ENCODE measurements at regions not wholly inside any gene's neighbourhood (a gene's known extent, or its start where the extent isn't known, plus 50 kb on each side); places are given as distances from the start of the nearest gene placed in this dataset.

DNA sequence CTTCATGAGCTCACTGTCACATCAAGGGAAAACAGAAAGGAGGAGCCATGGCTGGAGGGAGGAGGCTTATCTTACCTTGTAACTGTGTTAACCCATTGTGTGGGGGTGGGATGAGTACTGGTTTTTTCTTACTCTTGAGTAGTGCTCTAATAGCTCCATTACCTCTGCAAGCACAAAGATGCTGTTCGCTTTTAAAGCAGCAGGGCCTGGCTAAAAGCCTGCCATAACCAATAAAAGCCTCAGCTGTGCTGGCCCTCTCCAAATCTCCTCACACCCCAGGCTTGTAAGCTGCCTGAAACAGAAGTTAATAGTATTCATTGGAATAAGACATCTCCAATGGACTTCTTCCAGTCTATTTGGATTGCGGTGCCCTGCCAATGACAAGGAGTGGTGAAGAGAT is 544.1 kb downstream of the TUSC7 start:
- no peak for DNase-seq (ENCODE audit: low read depth in 1 of 2, low spot score in 1 of 2)
- TF ChIP-seq, protein P1, sequence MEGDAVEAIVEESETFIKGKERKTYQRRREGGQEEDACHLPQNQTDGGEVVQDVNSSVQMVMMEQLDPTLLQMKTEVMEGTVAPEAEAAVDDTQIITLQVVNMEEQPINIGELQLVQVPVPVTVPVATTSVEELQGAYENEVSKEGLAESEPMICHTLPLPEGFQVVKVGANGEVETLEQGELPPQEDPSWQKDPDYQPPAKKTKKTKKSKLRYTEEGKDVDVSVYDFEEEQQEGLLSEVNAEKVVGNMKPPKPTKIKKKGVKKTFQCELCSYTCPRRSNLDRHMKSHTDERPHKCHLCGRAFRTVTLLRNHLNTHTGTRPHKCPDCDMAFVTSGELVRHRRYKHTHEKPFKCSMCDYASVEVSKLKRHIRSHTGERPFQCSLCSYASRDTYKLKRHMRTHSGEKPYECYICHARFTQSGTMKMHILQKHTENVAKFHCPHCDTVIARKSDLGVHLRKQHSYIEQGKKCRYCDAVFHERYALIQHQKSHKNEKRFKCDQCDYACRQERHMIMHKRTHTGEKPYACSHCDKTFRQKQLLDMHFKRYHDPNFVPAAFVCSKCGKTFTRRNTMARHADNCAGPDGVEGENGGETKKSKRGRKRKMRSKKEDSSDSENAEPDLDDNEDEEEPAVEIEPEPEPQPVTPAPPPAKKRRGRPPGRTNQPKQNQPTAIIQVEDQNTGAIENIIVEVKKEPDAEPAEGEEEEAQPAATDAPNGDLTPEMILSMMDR (IDR thresholded peaks at IDR 0.05; ENCODE audit: low read depth, low read length), result no peak
- Histone ChIP-seq H3K27ac (no peak overlapping the region), H3K4me1 (ENCODE audit: low read depth) (no peaks in the 10 kb centered on the region), H3K36me3 (no peaks in the 10 kb centered on the region), H3K9me3 (ENCODE audit: low read depth) (no peaks in the 10 kb centered on the region), H3K27me3 (no peaks in the 10 kb centered on the region), H3K4me3 (no peak overlapping the region)

DNA sequence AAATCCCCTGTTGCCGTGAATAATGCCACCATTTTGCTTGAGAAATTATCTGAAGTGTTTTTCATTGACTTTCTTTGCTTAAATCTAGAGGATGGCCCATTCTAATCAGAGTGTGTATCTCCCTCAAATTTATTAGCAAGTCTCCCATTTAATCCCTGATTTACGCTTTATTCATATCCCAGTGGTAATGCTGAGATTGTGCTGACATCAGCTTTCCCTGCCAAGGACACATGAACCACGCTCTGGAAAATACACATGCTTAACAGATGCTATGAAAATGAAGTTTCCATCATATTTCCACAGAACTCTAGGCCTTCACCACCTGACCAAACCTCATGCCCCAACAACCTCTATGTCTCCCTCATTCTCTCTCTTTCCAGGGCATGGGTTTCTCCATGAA is 545.4 kb downstream of the TUSC7 start:
- H3K36me3 ChIP-seq, result no peaks in the 10 kb centered on the region
- DNase-seq (ENCODE audit: low read depth in 1 of 2, low spot score in 1 of 2), result no peak

DNA sequence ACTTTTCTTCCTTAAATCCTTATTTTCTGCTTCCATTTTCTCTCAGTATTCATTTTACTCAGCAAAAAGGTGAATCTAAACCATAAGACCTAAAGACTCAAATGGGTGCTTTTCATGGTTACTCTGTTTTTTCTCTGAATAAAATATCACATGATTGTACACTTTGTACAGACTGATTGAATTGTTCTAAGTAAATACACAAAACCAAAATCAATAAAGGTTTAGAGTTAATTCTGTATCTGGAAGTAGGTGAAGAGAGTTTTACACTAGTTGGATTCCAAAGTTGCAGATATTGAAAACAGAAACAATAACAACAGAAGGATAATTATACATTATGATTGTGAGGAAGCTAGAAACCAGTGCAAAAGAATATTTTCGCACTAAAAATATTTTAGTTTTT is 546.2 kb downstream of the TUSC7 start:
- no peaks in the 10 kb centered on the region for H3K9me3 ChIP-seq (ENCODE audit: low read depth)
- H3K27ac ChIP-seq, result no peak overlapping the region
- peaks cover 3% of the 10 kb centered on the region for H3K4me1 ChIP-seq (ENCODE audit: low read depth)
- no peak overlapping the region for H3K4me3 ChIP-seq
- H3K27me3 ChIP-seq, result no peaks in the 10 kb centered on the region
- DNase-seq (ENCODE audit: low read depth in 1 of 2, low spot score in 1 of 2), result no peak
- TF ChIP-seq, protein P1 (IDR thresholded peaks at IDR 0.05; ENCODE audit: low read depth, low read length), result no peak
- no peaks in the 10 kb centered on the region for H3K36me3 ChIP-seq

More for the DNA sequence above, 545.4 kb downstream of the TUSC7 start:
- Histone ChIP-seq H3K27ac (no peak overlapping the region), H3K4me1 (ENCODE audit: low read depth) (no peaks in the 10 kb centered on the region), H3K4me3 (no peak overlapping the region), H3K9me3 (ENCODE audit: low read depth) (no peaks in the 10 kb centered on the region), H3K27me3 (no peaks in the 10 kb centered on the region)
- TF ChIP-seq, protein P1 (IDR thresholded peaks at IDR 0.05; ENCODE audit: low read depth, low read length), result no peak

DNA sequence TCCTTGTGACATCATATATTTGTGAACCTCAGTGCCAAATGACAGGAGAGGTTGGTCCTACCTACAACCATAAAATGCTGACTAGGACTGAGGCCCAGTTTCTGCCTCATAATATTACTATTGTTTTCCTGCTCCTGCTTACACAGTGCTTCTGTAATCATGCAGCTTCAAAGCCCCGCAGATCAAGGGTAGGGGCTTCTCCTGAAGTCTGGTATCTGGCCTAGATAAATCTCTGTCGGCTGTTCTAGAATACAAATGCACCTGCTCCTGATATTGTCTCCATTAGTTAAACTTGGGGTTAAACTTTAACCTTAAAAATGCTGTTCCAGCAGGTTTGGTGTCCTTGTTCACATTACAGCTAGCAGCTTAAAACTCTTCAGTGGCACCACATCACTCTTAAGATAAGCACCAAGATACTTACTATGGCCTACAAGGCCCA is 552.4 kb downstream of the TUSC7 start:
- no peak for DNase-seq (ENCODE audit: low read depth in 1 of 2, low spot score in 1 of 2)
- Histone ChIP-seq H3K9me3 (ENCODE audit: low read depth) (no peaks in the 10 kb centered on the region), H3K27ac (peak overlapping the region; percentile 27), H3K27me3 (no peaks in the 10 kb centered on the region), H3K4me3 (no peak overlapping the region), H3K36me3 (no peaks in the 10 kb centered on the region), H3K4me1 (ENCODE audit: low read depth) (peaks cover 20% of the 10 kb centered on the region)
- TF ChIP-seq, protein P1 (IDR thresholded peaks at IDR 0.05; ENCODE audit: low read depth, low read length), result no peak

DNA sequence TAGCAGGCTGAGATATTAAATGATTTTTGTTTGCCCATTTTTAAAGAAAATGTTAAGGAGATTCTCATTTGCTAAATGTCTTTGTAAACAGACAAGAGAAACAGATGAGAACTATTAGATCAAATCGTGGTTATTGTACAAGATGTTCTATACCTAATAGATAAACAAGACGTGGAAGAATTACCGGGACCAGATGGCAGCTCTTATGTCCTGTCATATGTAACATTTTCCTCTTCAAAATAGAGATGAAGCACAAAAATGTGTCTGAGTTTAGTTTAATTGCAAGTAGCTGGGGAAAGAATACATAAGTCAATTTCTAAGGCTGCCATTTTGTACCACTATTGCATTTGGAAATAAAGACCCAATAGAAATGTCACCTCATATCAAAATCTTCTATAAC is 553.7 kb downstream of the TUSC7 start:
- TF ChIP-seq, protein P1 (IDR thresholded peaks at IDR 0.05; ENCODE audit: low read depth, low read length), result no peak
- DNase-seq (ENCODE audit: low read depth in 1 of 2, low spot score in 1 of 2), result no peak
- Histone ChIP-seq H3K4me1 (ENCODE audit: low read depth) (peaks cover 20% of the 10 kb centered on the region), H3K36me3 (no peaks in the 10 kb centered on the region), H3K27ac (no peak overlapping the region), H3K27me3 (no peaks in the 10 kb centered on the region), H3K9me3 (ENCODE audit: low read depth) (no peaks in the 10 kb centered on the region), H3K4me3 (no peak overlapping the region)

DNA sequence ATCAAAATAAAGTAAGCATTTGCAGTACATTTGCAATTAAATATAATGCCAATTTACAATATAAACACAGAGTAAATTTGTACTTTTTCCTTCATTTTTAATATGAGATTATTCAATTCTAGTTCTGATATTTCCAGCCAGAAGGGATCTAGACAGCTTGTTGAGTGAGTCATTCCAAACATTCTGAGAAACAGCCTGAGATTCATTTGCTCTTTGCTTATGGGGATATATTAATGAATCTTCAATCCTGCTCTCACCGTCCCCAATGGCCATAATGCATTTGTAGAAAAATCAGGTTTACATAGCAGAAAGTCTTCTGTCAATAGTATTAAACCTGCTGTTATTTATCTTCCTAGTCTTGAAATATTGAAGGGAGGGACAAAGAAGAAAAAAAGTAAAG is 554.2 kb downstream of the TUSC7 start:
- Histone ChIP-seq H3K27ac (no peak overlapping the region), H3K27me3 (no peaks in the 10 kb centered on the region), H3K4me3 (no peak overlapping the region), H3K4me1 (ENCODE audit: low read depth) (peaks cover 20% of the 10 kb centered on the region), H3K9me3 (ENCODE audit: low read depth) (no peaks in the 10 kb centered on the region), H3K36me3 (no peaks in the 10 kb centered on the region)
- no peak for DNase-seq (ENCODE audit: low read depth in 1 of 2, low spot score in 1 of 2)
- TF ChIP-seq, protein P1 (IDR thresholded peaks at IDR 0.05; ENCODE audit: low read depth, low read length), result no peak

Measured in cardiac muscle cell (in vitro differentiated cells and primary cell).